ENCODE measurements at regions not wholly inside any gene's neighbourhood (a gene's known extent, or its start where the extent isn't known, plus 50 kb on each side); places are given as distances from the start of the nearest gene placed in this dataset.

GRCh38 chr5:166379517-166379916, 1911.9 kb upstream of the WWC1 start:
- Histone ChIP-seq H3K27me3 (ENCODE audit: control insufficient read depth in 2 of 2, insufficient read depth in 2 of 2, low read length in 2 of 2) (no peaks in the 10 kb centered on the region), H3K4me3 (replicated peaks in 1 of 3; ENCODE audit: insufficient read depth in 1 of 3, low read depth in 1 of 3, low read length in 3 of 3) (no peak overlapping the region), H2AFZ (ENCODE audit: low read depth, low read length) (no peak overlapping the region), H4K20me1 (replicated peaks; ENCODE audit: control insufficient read depth, extremely low read depth, insufficient read depth, low read length) (no peaks in the 10 kb centered on the region), H3K27ac (ENCODE audit: insufficient read depth, low read depth, low read length) (no peak overlapping the region), H3K9ac (replicated peaks; ENCODE audit: extremely low read depth, insufficient read depth, low read length) (no peak overlapping the region), H3K4me2 (ENCODE audit: insufficient read depth, low read length) (no peak overlapping the region), H3K79me2 (ENCODE audit: control insufficient read depth, insufficient read depth, low read length) (no peaks in the 10 kb centered on the region), H3K36me3 (ENCODE audit: control insufficient read depth in 2 of 2, extremely low read depth in 1 of 2, insufficient read depth in 2 of 2, low read length in 2 of 2) (no peaks in the 10 kb centered on the region), H3K9me3 (replicated peaks; ENCODE audit: control insufficient read depth, insufficient read depth, low read length) (peaks cover 5% of the 10 kb centered on the region), H3K4me1 (ENCODE audit: control insufficient read depth, extremely low read depth, insufficient read depth, low read length) (no peaks in the 10 kb centered on the region), H3K9me1 (replicated peaks; ENCODE audit: control insufficient read depth, extremely low read depth, insufficient read depth, low read length) (no peaks in the 10 kb centered on the region)
- FAIRE-seq (no peak), DNase-seq (ENCODE audit: low read depth, low spot score) (no peak)
- no TSS peak for BruUV-seq (replicated peaks)
- dilution Hi-C loops (cut with MboI; ENCODE audit: extremely low pct_ligation_motif_present, low sequenced_read_pairs) = no loop called here
- TF ChIP-seq FOS (IDR thresholded peaks at IDR 0.05; ENCODE audit: borderline replicate concordance, insufficient read depth, low read length) (no peak), MYC (IDR thresholded peaks at IDR 0.05; ENCODE audit: low read depth, low read length) (no peak), POLR2AphosphoS5 (IDR thresholded peaks at IDR 0.05; ENCODE audit: insufficient read depth, low read depth, low read length) (no peak), JUN (IDR thresholded peaks at IDR 0.05; ENCODE audit: borderline replicate concordance, insufficient read depth, insufficient read length, low read depth) (no peak), EZH2 (IDR thresholded peaks at IDR 0.05; ENCODE audit: borderline replicate concordance, low read depth, low read length, severe bottlenecking) (no peak), POLR2A (IDR thresholded peaks at IDR 0.05; ENCODE audit: low read depth, low read length) (no peak), MAX (IDR thresholded peaks at IDR 0.05; ENCODE audit: insufficient read depth, insufficient read length) (no peak)
- intact Hi-C loops (cut with micrococcal nuclease) = no loop called here
- ChIA-PET CTCF (no interaction called here), POLR2A (no interaction called here)

- dilution Hi-C loops (cut with MboI; ENCODE audit: extremely low pct_ligation_motif_present, low sequenced_read_pairs) (no loop called here), intact Hi-C loops (cut with micrococcal nuclease) (no loop called here)
- Histone ChIP-seq H3K9me1 (replicated peaks; ENCODE audit: control insufficient read depth, extremely low read depth, insufficient read depth, low read length) (no peaks in the 10 kb centered on the region), H3K4me3 (replicated peaks in 1 of 3; ENCODE audit: insufficient read depth in 1 of 3, low read depth in 1 of 3, low read length in 3 of 3) (no peak overlapping the region), H3K27ac (ENCODE audit: insufficient read depth, low read depth, low read length) (no peak overlapping the region), H3K4me2 (ENCODE audit: insufficient read depth, low read length) (no peak overlapping the region), H3K27me3 (ENCODE audit: control insufficient read depth in 2 of 2, insufficient read depth in 2 of 2, low read length in 2 of 2) (no peaks in the 10 kb centered on the region), H2AFZ (ENCODE audit: low read depth, low read length) (no peak overlapping the region), H3K9me3 (replicated peaks; ENCODE audit: control insufficient read depth, insufficient read depth, low read length) (peaks cover 5% of the 10 kb centered on the region), H4K20me1 (replicated peaks; ENCODE audit: control insufficient read depth, extremely low read depth, insufficient read depth, low read length) (no peaks in the 10 kb centered on the region), H3K79me2 (ENCODE audit: control insufficient read depth, insufficient read depth, low read length) (no peaks in the 10 kb centered on the region), H3K9ac (replicated peaks; ENCODE audit: extremely low read depth, insufficient read depth, low read length) (no peak overlapping the region), H3K4me1 (ENCODE audit: control insufficient read depth, extremely low read depth, insufficient read depth, low read length) (no peaks in the 10 kb centered on the region), H3K36me3 (ENCODE audit: control insufficient read depth in 2 of 2, extremely low read depth in 1 of 2, insufficient read depth in 2 of 2, low read length in 2 of 2) (no peaks in the 10 kb centered on the region)
- no peak for FAIRE-seq
- POLR2A ChIA-PET = no interaction called here
- no peak for DNase-seq (ENCODE audit: low read depth, low spot score)
- BruUV-seq (replicated peaks) = no TSS peak
- CTCF ChIA-PET = no interaction called here
- no peak for TF ChIP-seq CTCF (IDR thresholded peaks at IDR 0.05; ENCODE audit: extremely low read depth in 1 of 2, insufficient read depth in 1 of 2, low read depth in 1 of 2, low read length in 2 of 2)
These were observed 1909.4 kb upstream of the WWC1 start for GRCh38 chr5:166382031-166382430.

Measured in endothelial cell of umbilical vein (primary cell).